ENCODE measurements at regions not wholly inside any gene's neighbourhood (a gene's known extent, or its start where the extent isn't known, plus 50 kb on each side); places are given as distances from the start of the nearest gene placed in this dataset.

DNA sequence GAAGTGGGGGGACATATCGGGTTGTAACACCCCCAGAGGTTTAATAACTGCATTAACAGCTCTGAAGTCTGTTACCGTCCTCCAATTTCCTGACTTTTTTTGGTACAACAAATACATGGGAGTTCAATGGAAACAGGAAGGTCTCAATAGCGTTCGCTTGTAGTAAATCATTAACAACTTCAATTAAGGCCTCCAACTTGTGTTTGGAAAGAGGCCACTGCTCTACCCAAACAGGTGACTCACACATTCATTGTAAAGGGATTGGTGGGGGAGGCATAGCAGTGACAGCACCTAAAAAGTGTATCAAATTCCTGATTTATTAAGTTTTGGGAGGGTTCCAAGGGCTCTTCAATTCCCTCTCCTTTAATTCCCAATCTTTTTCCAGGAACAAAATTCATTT, 1046.2 kb upstream of the AMELY start:
- Histone ChIP-seq H3K9me3 (ENCODE audit: control insufficient read depth, insufficient read depth, low read length) (no peaks in the 10 kb centered on the region), H3K27me3 (ENCODE audit: control insufficient read depth, insufficient read depth, low read length) (no peaks in the 10 kb centered on the region), H3K4me3 (ENCODE audit: low read depth, low read length) (no peak overlapping the region), H3K27ac (ENCODE audit: low read depth, low read length) (no peak overlapping the region)
- no peak for DNase-seq (ENCODE audit: low read depth, low spot score)
- ChIA-PET POLR2A (no interaction called here), CTCF (interaction anchor here (0.6 kb wide), 1 partner anchor 725 kb away, joined by 4 read pairs; no protein-coding TSS in a partner anchor)
- no peak for TF ChIP-seq CTCF (IDR thresholded peaks at IDR 0.05; ENCODE audit: low read depth, low read length)

- Histone ChIP-seq H3K9me3 (ENCODE audit: control insufficient read depth, insufficient read depth, low read length) (no peaks in the 10 kb centered on the region), H3K27ac (ENCODE audit: low read depth, low read length) (no peak overlapping the region), H3K4me3 (ENCODE audit: low read depth, low read length) (no peak overlapping the region), H3K27me3 (ENCODE audit: control insufficient read depth, insufficient read depth, low read length) (no peaks in the 10 kb centered on the region)
- ChIA-PET POLR2A (no interaction called here), CTCF (no interaction called here)
- TF ChIP-seq CTCF (IDR thresholded peaks at IDR 0.05; ENCODE audit: low read depth, low read length), result no peak
- DNase-seq (ENCODE audit: low read depth, low spot score), result no peak
These were observed 1039.8 kb upstream of the AMELY start for GRCh38 chrY:7951187-7951852.

DNA sequence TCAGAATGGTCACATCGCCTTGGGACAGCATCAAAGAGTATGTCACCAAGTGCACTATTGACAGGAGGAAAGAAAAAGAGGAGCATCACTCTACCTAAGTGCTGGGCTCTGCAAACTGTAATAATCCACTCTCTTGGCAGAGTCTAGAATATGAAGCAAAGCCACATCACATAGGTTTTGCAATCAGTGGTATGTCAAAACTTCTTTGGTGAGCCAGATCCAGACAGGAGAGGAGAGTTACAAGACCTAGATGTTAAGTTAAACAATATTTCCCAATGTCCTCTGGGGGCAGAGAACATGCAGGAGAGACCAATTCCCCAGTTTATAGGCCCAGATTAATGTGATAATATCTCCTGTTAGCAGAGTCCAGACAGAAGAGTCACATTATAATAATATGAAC, 1032.6 kb upstream of the AMELY start:
- ChIA-PET CTCF (no interaction called here), POLR2A (no interaction called here)
- no peak for TF ChIP-seq CTCF (IDR thresholded peaks at IDR 0.05; ENCODE audit: low read depth, low read length)
- Histone ChIP-seq H3K9me3 (ENCODE audit: control insufficient read depth, insufficient read depth, low read length) (no peaks in the 10 kb centered on the region), H3K27me3 (ENCODE audit: control insufficient read depth, insufficient read depth, low read length) (no peaks in the 10 kb centered on the region), H3K4me3 (ENCODE audit: low read depth, low read length) (no peak overlapping the region), H3K27ac (ENCODE audit: low read depth, low read length) (no peak overlapping the region)
- DNase-seq (ENCODE audit: low read depth, low spot score), result no peak

GRCh38 chrY:7942711-7943110, 1031.2 kb upstream of the AMELY start:
- CTCF ChIA-PET, result no interaction called here
- no peaks in the 10 kb centered on the region for H3K27me3 ChIP-seq (ENCODE audit: control insufficient read depth, insufficient read depth, low read length)
- TF ChIP-seq CTCF (IDR thresholded peaks at IDR 0.05; ENCODE audit: low read depth, low read length), result no peak
- H3K27ac ChIP-seq (ENCODE audit: low read depth, low read length), result no peak overlapping the region
- no peak for DNase-seq (ENCODE audit: low read depth, low spot score)
- POLR2A ChIA-PET, result no interaction called here
- no peak overlapping the region for H3K4me3 ChIP-seq (ENCODE audit: low read depth, low read length)
- H3K9me3 ChIP-seq (ENCODE audit: control insufficient read depth, insufficient read depth, low read length), result no peaks in the 10 kb centered on the region

- POLR2A ChIA-PET, result no interaction called here
- H3K4me3 ChIP-seq (ENCODE audit: low read depth, low read length), result no peak overlapping the region
- no peaks in the 10 kb centered on the region for H3K9me3 ChIP-seq (ENCODE audit: control insufficient read depth, insufficient read depth, low read length)
- no peak for DNase-seq (ENCODE audit: low read depth, low spot score)
- no peak for TF ChIP-seq CTCF (IDR thresholded peaks at IDR 0.05; ENCODE audit: low read depth, low read length)
- CTCF ChIA-PET, result no interaction called here
- no peaks in the 10 kb centered on the region for H3K27me3 ChIP-seq (ENCODE audit: control insufficient read depth, insufficient read depth, low read length)
- H3K27ac ChIP-seq (ENCODE audit: low read depth, low read length), result no peak overlapping the region
These were observed 1030.3 kb upstream of the AMELY start for GRCh38 chrY:7941856-7942255.

Data from AG04450 (cell line).